AG04449 (cell line): ENCODE measurements at regions not wholly inside any gene's neighbourhood (a gene's known extent, or its start where the extent isn't known, plus 50 kb on each side); places are given as distances from the start of the nearest gene placed in this dataset.

Experiments used
- CTCF ChIA-PET: fragments of 350-600 bp; formaldehyde crosslinking; extraction: SDS; loops from one replicate; lab custom pipeline; 2021; ENCODE audit warnings: antibody characterized with exemption; lab: Yijun Ruan, JAX
- POLR2A ChIA-PET: fragments of 400-600, 350-600 bp; formaldehyde crosslinking; extraction: SDS; loops from one replicate; lab custom pipeline; 2020; ENCODE audit warnings: antibody characterized with exemption, inconsistent platforms; lab: Yijun Ruan, JAX
- DNase-seq: peaks from one replicate; pipeline ENCODE4 v3.0.0-alpha.2; 2010; ENCODE audit warnings: low read depth, low spot score
- H3K4me3 ChIP-seq: 2 replicates; pipeline ENCODE4 v1.5.1; 2011; ENCODE audit warnings: low read depth, mild to moderate bottlenecking, control low read depth, low read length
- TF ChIP-seq, protein P1 (sequence below): IDR thresholded peaks from one replicate; pipeline ENCODE4 v1.5.1; 2011; ENCODE audit warnings: mild to moderate bottlenecking, moderate library complexity, low read length, control low read depth, inconsistent platforms; ENCODE audit not compliant: insufficient read depth; ENCODE audit errors: missing control alignments

DNA sequence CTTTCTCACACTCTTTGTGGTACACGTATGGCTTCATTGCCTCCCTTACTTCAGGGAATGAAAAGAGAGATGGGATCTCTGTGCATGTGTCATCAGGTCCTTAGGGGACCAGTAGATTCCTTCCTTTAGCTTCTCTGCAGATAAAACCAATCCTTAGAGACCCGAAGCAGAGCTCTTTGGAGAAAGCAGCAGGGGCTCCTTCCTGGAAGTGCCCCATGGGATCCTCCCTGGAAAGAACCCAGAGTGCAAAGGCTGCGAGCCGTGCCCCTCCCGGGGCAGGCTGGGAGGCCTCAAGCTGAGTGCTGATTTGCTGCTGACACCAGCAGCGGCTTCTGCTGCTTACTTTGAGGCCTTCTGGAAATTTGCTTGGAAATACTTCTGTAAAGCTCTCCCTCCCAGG lies 328.6 kb upstream of the RGMA start:
- POLR2A ChIA-PET, result no interaction called here
- no peak overlapping the region for H3K4me3 ChIP-seq
- CTCF ChIA-PET, result no interaction called here
- DNase-seq, result no peak
- TF ChIP-seq, protein P1, sequence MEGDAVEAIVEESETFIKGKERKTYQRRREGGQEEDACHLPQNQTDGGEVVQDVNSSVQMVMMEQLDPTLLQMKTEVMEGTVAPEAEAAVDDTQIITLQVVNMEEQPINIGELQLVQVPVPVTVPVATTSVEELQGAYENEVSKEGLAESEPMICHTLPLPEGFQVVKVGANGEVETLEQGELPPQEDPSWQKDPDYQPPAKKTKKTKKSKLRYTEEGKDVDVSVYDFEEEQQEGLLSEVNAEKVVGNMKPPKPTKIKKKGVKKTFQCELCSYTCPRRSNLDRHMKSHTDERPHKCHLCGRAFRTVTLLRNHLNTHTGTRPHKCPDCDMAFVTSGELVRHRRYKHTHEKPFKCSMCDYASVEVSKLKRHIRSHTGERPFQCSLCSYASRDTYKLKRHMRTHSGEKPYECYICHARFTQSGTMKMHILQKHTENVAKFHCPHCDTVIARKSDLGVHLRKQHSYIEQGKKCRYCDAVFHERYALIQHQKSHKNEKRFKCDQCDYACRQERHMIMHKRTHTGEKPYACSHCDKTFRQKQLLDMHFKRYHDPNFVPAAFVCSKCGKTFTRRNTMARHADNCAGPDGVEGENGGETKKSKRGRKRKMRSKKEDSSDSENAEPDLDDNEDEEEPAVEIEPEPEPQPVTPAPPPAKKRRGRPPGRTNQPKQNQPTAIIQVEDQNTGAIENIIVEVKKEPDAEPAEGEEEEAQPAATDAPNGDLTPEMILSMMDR, result no peak

DNA sequence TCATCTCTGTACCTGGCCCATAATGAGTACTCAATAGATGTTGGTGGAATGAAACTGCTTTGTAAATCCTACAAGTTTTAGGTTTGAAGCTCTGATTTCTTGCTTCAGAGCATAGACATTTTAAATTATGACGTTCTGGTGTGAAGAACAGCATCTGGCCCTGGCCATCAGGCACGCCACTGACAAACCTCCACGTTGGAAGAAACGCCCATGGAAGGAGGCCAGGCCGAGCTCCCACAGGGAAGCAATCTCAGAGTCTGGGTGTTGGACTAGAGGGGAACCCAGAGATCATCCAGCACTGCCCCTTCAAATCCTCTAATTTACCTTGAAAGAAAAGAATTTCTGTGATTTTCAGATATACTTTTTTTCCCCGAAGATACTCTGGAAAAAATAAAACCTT lies 328.1 kb upstream of the RGMA start:
- TF ChIP-seq, protein P1, result no peak
- ChIA-PET CTCF (no interaction called here), POLR2A (no interaction called here)
- H3K4me3 ChIP-seq, result no peak overlapping the region
- no peak for DNase-seq

DNA sequence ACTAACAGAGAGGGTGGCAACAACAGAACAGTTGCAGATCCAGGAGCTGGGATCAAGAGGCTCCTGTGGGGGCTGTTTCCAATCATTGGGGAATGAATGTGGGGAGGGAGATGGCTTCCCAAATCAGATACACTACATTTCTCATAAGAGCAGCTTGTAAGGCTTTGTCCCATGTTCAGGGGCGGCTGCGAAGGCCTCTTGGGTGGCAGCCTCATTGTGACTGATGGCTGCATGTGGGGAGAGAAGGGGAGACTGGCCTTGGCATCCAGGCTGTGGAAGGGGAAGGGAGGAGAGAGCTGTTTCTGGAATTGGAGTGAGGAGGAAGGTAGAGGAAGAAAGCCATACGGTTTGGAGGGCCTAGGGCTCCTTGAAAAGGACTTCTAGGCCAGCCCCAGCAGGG lies 326.6 kb upstream of the RGMA start:
- POLR2A ChIA-PET, result no interaction called here
- CTCF ChIA-PET, result no interaction called here
- DNase-seq, result no peak
- H3K4me3 ChIP-seq, result no peak overlapping the region
- TF ChIP-seq, protein P1, result no peak

DNA sequence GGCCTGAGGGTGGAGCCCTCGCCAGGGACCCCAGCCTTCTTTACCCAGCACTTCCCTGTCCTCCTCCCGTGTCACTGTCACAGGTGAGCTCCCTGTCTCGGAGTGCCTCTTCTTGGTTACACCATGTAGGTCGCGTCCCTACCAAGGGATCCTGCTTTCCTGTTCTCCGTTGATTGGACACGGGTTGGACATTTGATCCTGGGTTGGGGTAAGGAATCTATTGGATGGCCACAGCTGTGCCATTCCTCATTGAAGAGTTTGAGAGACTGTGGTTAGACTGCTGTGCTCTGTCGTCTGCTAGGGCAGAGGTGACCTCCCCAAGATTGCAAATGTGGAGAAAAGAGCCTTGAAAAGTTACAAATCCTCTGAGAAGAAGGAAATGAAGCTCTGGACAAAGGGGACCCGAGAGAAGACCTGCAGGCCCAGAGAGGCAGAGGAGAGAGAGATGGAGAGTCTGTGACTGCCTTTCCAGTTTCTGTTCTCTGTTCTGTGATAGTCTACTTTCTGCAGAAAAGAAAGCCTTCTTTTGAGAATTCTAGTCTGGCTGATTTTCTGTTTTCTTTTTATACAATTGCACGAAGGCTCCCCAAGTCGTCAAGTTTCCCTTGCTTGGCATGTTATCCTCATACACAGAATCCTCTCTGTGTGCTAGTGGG lies 325.7 kb upstream of the RGMA start:
- ChIA-PET CTCF (no interaction called here), POLR2A (no interaction called here)
- no peak overlapping the region for H3K4me3 ChIP-seq
- TF ChIP-seq, protein P1, result no peak
- no peak for DNase-seq

DNA sequence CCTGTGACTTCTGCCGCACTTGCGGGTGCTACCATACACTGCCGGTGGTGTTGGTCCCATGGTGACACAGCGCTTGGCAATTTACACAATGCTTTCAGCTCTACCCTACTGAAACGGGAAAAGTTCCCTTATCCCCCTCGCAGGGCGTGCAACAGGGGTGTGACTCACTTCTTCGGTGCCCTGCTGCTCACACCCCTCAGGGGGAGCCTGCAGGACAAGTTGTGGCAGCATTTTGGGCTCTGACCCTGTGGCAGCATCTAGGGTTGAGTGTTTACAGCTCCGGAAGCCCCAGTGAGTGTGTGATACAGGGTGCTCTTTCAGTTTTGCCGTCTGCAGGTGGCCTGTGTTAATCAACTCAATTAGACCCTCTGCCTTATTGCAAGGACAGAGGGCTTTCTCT lies 324.7 kb upstream of the RGMA start:
- DNase-seq, result no peak
- TF ChIP-seq, protein P1, result no peak
- no peak overlapping the region for H3K4me3 ChIP-seq
- CTCF ChIA-PET, result no interaction called here
- POLR2A ChIA-PET, result no interaction called here

DNA sequence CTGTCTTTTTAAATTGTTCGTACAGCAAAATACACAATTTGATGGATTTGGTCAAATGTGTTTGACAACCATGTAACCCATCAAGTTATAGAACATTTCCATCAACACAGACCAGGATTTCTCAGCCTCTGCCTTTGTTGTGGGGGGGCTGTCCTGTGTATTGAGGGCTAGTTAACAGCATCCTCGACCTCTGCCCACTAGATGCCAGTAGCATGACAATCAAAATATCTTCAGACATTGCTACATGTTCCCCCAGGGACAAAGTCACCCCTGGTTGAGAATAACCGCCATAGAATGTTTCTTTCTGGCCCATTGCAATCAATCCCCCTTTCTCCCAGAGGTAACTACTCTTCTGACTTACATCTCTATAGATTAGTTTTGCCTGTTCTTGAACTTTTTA lies 310.1 kb upstream of the RGMA start:
- CTCF ChIA-PET, result no interaction called here

More for the DNA sequence above, 310.1 kb upstream of the RGMA start:
- POLR2A ChIA-PET, result no interaction called here
- DNase-seq, result no peak
- H3K4me3 ChIP-seq, result no peak overlapping the region
- TF ChIP-seq, protein P1, result no peak
